ENCODE measurements at regions not wholly inside any gene's neighbourhood (a gene's known extent, or its start where the extent isn't known, plus 50 kb on each side); places are given as distances from the start of the nearest gene placed in this dataset.
A peak's percentile ranks its signal among the peaks of the same experiment; 100 is the strongest.

DNA sequence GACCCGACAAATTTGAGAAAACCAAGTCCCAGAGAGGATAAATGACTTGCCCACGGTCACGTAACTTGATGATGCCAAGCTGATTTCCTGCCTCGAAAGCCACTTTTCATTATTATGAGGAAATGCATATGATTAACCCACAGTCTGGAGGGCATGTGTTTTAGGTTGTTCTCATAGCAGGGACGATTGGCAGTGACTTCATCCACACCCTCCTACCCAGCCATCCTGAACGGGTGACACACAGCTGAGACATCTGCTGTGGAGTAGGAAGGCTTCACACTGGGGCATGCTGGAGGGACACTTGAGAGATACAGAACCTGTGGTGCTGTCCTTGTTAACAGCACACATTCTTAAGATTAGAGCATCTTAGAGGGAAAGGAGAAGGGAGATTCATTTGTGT lies 65.4 kb upstream of the WDFY2 start:
- DNase-seq = peak; percentile 49

DNA sequence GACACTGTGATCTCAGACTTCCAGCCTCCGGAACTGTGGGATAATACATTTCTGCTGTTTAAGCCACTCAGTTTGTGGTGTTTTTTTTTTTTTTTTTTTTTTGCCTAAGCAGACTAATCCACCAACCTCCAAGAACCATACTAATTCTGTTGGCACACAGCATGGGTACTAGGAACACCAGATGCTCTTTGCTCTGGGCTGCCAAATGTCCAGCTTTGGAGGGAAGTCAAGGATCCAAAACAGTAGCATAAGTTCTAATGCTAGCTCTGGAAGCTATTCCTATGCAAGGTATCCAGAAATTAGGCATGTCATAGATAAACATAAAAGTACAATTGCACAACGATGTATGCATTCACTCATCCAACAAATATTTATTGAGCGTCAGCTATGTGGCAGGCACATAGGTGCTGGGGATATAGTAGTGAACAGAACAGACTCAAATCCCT lies 64.5 kb upstream of the WDFY2 start:
- no peak for DNase-seq

DNA sequence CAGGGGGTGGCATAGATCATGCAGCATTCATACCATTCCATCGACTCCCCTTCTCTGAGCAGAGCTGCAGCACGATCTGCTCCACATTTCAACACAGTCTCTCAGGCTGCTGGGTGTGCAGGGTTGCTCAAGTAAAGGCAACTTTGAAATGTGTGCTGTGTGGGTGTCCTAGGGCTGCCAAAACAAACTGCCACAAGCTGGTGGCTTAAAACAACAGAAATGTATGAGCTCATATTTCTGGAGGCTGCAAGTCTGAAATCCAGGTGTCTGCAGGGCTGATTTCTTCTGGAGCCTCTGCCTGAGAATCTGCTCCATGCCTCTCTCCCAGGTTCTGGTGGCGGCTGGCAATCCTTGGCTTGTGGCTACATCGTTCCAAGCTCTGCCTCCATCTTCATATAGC lies 63.7 kb upstream of the WDFY2 start:
- peak; percentile 58 for DNase-seq

GRCh38 chr13:51523082-51523518 lies 61.2 kb upstream of the WDFY2 start:
- no peak for DNase-seq

GRCh38 chr13:51524312-51524711 lies 60.0 kb upstream of the WDFY2 start:
- peak; percentile 40 for DNase-seq

- peak; percentile 31 for DNase-seq
Measured at GRCh38 chr13:51524829-51525566, 59.3 kb upstream of the WDFY2 start.

- DNase-seq = no peak
Measured at GRCh38 chr13:51525567-51526167, 58.6 kb upstream of the WDFY2 start.

DNA sequence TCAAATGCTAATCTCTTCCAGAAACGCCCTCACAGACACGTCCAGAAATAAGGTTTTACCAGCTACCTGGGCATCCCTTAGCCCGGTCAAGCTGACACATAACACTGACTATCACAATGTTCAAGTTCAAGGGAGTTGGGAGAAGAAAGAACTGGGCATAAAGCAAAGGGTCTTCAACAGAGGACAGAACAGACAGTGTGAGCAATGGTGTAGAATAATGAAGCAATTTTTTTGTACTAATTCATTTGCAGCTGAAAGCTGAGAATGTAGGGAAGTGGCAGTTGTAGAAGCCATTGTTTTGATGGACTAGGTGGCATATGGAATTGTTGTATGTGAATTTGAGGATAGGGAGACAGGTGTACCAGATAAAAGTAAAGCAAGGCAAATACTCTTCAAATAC lies 58.1 kb upstream of the WDFY2 start:
- no peak for DNase-seq

DNA sequence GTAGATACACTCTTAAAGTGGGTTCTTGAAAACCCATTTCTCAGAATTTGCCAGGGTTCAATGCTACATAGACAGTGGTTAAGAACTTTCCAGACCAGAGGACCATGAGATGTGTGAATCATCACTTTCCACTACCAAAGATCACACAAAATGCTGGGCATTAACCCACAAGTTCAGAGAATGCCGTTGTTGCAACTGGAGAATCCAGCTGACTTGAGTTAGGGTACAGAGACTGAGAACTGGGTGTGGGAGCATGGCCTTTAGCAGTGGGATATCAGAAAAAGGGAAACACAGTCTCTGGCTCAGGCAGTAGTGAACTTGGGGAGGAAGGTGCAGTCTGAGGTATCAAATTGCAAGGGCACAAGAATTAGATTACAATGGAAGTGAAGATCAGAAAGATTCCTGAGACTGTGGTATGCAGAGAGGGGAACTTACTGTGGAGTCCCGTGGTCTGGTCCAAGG lies 51.5 kb upstream of the WDFY2 start:
- no peak for DNase-seq

DNA sequence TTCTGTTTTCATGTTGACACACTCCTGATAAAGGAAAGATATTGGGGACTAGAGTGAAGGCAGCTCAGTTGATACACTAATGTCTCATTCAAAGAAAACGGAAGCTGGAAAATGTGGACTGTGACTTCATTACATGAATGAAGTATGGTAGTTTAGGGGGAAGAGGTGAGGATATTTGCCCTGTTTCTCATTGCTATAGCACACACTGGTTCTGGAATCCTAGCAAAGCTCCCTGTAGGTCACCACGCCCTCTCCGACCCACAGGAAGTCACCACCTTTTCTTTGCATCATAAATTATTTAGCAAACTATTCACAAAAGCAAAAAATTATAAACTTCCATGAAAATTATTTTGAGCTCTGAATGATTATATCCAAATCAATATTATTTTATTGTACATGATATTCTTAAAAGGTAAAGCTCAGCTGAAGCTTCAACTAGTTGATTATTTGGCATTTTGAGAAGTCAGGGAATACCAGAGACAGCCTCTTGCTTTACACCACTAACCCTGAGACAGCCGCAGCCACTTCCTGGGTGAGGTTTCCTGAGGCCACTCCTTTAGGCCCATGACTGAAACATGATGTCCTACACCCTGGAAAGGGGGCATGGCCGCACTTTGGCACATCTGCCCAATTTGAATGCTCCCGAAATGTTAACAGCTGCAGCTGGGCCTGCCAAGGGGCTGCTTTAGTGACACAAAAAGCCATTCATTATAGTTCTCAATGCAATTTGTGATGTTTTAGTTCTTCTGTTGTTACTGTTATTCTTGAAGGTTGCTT lies 50.0 kb upstream of the WDFY2 start:
- DNase-seq = no peak

Data from fibroblast of skin of scalp (primary cell).